NCI-H2029 treated with DMSO at 0.1 percent for 48 hours (cell line): ENCODE measurements at regions not wholly inside any gene's neighbourhood (a gene's known extent, or its start where the extent isn't known, plus 50 kb on each side); places are given as distances from the start of the nearest gene placed in this dataset.

Experiments
- DNase-seq: peaks from one replicate; lab custom pipeline; 2025; lab: John Stamatoyannopoulos, UW

- no peak for DNase-seq
Observed at GRCh38 chr12:105744371-105745058, 394.2 kb downstream of the NUAK1 start.

DNA sequence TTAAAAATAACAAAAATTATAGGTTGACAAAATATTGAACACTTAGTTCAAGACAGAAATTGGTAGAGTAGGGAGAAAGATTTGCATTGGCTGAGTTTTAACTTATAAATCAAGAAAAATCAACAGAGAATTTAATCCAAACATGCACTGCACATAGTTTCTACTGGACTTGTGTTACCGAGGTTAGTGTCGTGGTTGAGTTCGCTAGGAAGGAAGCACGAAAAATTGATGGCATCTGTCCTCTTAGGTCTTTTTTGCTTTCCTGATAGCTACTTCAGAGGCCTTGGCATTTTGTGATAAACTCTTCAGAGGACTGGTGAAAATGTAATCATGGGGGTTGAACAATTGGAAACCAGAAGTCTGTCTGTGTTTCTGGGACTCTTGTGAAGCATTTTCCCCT, 392.9 kb downstream of the NUAK1 start:
- DNase-seq, result no peak

GRCh38 chr12:105748806-105749600, 389.8 kb downstream of the NUAK1 start:
- DNase-seq, result no peak

DNA sequence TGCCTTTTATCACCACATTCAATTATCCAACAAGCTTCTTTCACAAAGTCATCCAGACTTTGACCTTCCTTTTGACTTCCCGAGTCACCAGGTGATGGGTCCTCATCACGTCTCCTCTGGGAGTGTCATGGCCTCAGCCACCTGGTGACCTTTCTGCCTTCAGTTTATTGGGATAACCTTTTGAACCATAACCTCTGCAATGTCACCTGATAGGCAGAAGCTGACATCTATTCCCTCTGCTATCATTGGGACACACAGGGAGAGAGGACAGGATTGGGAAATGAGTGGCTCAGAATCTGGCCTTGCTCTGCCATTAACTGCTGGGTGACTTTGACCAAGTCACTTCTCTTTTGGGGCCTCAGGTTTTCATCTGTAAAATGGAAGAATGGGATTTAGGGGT, 388.7 kb downstream of the NUAK1 start:
- no peak for DNase-seq

DNA sequence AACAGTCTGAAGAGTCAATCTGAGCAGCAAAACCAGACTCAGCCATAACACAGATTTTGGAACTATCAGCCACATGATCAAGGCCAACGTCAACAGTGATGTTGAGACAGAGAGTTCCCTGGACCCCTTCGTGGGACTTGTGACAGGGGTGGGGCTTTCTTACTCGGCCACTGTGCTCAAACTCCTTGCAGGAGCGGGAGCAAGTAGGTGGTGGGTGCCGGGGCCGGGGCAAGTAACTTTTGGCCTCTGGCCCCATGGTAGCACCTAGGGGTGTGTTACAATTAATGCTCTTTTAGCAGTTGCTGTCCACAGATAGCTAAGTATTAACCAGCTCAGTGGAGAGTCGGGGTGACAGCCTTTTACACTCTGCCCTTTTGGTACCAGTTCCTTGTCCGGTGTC, 384.4 kb downstream of the NUAK1 start:
- no peak for DNase-seq

DNA sequence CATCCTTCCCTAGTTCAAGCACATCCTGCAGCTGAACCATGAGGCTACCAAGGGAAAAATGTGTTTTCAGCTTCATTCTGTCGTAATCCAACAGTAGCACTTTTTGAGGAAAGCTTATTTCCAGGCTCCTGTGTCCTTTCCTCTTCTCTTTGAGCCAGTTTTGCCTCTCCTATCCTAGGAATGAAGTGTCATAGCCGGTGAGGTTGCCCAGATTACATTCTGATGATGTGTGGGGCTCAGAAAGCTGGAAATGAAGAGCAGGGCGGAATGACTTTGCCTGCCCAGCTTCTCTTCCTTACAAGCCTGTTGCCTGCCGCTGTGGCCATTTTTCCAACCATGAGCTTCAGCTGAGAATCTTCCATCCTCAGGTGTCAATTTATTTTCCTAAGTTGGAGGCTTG, 381.8 kb downstream of the NUAK1 start:
- DNase-seq, result no peak

DNA sequence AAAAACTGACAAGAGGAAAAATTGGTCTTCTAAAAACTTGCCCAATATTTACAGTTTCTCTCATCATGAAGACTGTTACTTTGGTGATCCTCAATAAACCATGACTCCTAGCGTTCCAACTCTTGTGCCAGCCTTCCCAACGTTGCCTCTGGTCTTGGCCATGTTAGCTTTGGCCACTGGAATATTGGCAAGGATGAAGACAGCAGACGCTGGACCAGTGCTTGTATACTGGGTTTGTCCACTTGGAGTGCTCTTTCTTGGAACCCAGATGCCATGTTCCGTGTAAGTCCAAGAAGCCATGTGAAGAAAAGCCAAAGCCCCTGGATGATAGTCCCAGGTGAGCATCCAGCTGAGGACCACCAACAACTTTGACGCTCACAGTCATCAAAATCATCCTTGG, 379.6 kb downstream of the NUAK1 start:
- no peak for DNase-seq

DNA sequence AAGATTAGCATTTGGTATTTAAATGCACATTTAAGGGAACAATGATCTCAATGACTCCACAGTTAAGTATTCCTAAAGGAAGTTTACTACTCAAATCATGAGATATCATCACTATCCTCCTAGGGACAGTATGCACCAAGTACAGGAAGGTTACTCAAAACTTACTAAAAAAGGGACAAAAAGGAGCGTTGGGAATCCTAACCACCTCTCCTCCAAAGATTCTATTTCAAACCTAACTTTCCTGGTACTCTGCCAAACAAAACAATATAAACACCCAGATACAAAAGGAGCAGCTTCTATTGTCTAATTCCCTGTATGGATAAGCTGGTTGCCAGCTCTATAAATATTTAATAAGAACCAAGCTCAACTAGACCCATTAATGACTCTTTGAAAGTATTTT, 377.7 kb downstream of the NUAK1 start:
- no peak for DNase-seq

- no peak for DNase-seq
Observed at GRCh38 chr12:105764216-105764835, 374.4 kb downstream of the NUAK1 start.

- no peak for DNase-seq
Observed at GRCh38 chr12:105765053-105766014, 373.4 kb downstream of the NUAK1 start.

DNA sequence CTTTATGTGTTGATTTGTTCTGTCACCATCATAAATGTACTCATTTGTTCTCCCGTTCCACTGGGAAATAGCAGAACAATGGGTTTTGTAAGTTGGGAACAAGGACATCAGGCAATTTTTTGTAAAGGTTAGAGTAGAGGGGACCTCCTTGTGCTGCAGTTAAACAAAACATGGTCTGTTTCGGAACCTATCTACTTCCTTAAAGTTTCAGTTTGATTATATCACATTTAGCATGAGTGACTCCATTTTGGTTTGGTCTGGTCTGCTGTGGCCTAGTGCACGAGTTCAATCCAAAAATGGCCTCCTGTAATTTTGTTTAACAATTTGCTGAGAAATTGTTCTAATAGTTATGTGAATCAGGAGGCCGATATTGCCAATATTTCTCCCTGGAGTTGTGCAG, 372.7 kb downstream of the NUAK1 start:
- DNase-seq, result no peak

- no peak for DNase-seq
Observed at GRCh38 chr12:105769486-105769885, 369.3 kb downstream of the NUAK1 start.

DNA sequence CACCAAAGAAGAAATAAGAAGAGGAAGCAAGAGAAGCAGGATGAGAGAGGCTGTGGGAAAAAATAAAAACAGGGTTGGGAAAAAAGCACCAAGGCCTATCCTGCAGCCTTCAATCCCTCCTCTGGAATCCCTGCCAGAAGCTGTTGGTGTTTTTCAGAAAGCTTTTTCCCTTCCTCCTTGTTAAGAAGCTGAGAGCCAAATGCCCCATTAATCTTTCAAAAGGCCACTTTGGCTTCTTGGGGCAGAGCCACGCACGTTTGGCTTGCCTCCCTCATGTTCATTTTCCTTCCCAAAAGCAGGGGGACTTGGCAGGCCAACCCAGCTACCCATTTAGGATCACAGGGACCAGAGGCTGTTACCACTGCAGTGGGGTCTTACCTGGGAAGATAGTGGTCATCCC, 365.3 kb downstream of the NUAK1 start:
- peak; percentile 48 for DNase-seq

DNA sequence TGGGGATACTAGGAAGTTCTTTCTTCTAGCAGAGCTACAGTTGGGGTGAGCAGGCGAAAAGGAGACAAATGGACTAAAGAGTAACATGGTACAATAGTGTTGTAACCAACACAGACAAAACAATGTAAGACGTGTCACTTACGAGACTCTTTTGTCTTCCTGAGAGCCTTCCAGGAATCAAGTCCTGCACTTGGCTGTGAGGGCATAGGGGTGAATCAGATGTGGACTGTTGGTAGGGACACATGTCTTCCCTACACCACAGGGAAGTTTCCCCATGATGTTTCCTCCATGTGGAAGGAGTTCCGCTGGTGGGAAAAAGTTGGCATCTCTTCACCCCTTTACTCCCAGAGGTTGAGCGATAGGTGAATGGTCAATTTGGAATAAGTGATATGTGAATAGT, 364.7 kb downstream of the NUAK1 start:
- no peak for DNase-seq

GRCh38 chr12:105775343-105775742, 363.4 kb downstream of the NUAK1 start:
- no peak for DNase-seq

- DNase-seq, result no peak
Observed at GRCh38 chr12:105783983-105784947, 354.5 kb downstream of the NUAK1 start.

GRCh38 chr12:105793421-105793820, 345.3 kb downstream of the NUAK1 start:
- DNase-seq, result no peak

DNA sequence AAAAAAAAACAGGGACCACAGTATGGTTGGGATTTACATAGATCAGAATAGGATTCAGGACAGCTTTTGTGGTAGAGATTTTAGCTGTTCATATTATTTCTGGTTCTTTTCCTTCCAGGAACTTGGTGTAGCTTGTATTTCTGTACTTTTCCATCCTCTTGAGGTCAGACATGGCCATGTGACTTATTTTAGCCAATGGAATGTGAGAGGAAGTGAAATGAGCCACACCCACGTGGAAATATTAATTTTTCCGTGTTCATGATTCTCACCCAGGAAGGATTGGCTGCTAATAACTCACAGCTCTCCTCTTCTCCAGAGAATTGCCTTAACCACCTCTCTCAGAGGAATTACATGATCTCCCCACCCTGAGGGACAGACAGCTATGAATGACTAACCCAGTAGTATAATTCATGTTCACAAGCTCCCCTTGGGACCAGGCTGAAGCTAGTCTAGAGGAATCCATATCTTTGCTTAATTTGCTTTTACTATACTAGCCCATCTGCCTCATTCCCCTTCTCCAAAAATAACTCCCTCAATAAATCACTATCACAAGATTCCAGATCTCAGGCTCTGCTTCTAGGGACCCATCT, 340.4 kb downstream of the NUAK1 start:
- DNase-seq, result no peak

GRCh38 chr12:105799103-105799502, 339.7 kb downstream of the NUAK1 start:
- no peak for DNase-seq

DNA sequence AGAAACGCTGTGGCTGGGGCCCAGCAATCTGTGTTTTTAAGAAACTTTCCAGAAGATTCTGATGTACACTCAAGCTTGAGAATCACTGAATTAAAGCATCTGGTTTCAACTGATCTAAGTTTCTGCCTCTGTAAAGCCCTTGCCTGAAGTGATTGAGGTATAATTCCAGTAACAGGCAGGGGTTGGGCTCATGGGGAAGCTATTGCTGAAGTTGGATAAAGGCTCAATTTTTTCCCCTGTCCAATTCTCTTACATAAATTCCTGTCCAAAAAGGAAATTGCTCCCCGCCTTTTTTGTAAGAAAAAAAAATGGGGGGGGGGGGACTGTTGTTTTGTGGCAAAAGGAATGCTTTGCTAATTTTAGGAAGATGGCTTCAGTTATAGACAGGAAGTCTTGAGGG, 337.4 kb downstream of the NUAK1 start:
- no peak for DNase-seq
